HepG2 (cell line): ENCODE measurements at regions not wholly inside any gene's neighbourhood (a gene's known extent, or its start where the extent isn't known, plus 50 kb on each side); places are given as distances from the start of the nearest gene placed in this dataset.

Experiments used
- ATAC-seq: fragments of 200-7000 bp; cut with Tn5 transposase; 3 replicates; pipeline ENCODE4 v1.9.1; 2020; ENCODE audit warnings: mild to moderate bottlenecking, moderate library complexity
- BruUV-seq: library from RNA; stranded (reverse); fragments of 400-500 nt; replicated peaks from 2 replicates; lab custom pipeline; 2021; lab: Mats Ljungman, UMichigan
- CTCF ChIA-PET: fragments of 300-600 bp; formaldehyde crosslinking; extraction: SDS; loops from one replicate; lab custom pipeline; 2021; ENCODE audit warnings: low total read pairs, inconsistent platforms, low intra/inter-chr PET ratio; lab: Yijun Ruan, JAX
- POLR2A ChIA-PET: fragments of 350-600 bp; sonication (Branson Sonifier 250); formaldehyde crosslinking; loops from one replicate; lab custom pipeline; 2020; ENCODE audit warnings: antibody characterized with exemption, inconsistent platforms; lab: Yijun Ruan, JAX
- DNase-seq: peaks from one replicate; pipeline ENCODE4 v3.0.0-alpha.2; 2015; ENCODE audit warnings: low spot score
- FAIRE-seq: peaks from 3 replicates; lab custom pipeline; 2011; peaks lifted over from hg19 to GRCh38; lab: Jason Lieb, UNC
- H2AFZ ChIP-seq: one replicate; pipeline ENCODE4 v1.6.1; 2011; ENCODE audit warnings: low read length, inconsistent platforms
- H3K27ac ChIP-seq: fragments of 300-600 bp; 3 replicates; pipeline ENCODE4 v1.8.0; 2011; ENCODE audit warnings: mixed run types, mild to moderate bottlenecking, mixed read lengths, low read length, inconsistent platforms; ENCODE audit not compliant: insufficient read depth; ENCODE audit errors: extremely low read length
- H3K27me3 ChIP-seq, 2 experiments: fragments of 200-600 bp in 1 of 2; 2 replicates in 1 of 2; 3 replicates in 1 of 2; pipeline versions ENCODE4 v1.6.0 to v1.8.0; 2011; ENCODE audit warnings: low read length in 2 of 2, mild to moderate bottlenecking in 2 of 2, moderate library complexity in 2 of 2, inconsistent platforms in 1 of 2; ENCODE audit not compliant: insufficient read depth in 2 of 2, control insufficient read depth in 1 of 2
- H3K36me3 ChIP-seq, 2 experiments: fragments of 200-600 bp in 1 of 2; replicated peaks in 1 of 2; 2 replicates in 1 of 2; 3 replicates in 1 of 2; pipeline versions ENCODE4 v1.5.1 to v1.8.0; 2011; ENCODE audit warnings: low read length in 2 of 2, inconsistent platforms in 1 of 2; ENCODE audit not compliant: insufficient read depth in 2 of 2, control insufficient read depth in 1 of 2
- H3K4me1 ChIP-seq: 2 replicates; pipeline ENCODE4 v1.5.1; 2012; ENCODE audit warnings: low read length, inconsistent platforms; ENCODE audit not compliant: insufficient read depth
- H3K4me2 ChIP-seq: 2 replicates; pipeline ENCODE4 v1.6.0; 2011; ENCODE audit warnings: low read depth, low read length, inconsistent platforms
- H3K4me3 ChIP-seq, 3 experiments: fragments of 200-600 bp in 1 of 3; sonication (generic), shearing (Covaris generic) in 1 of 3; replicated peaks in 1 of 3; 2 replicates each; pipeline ENCODE4 v1.5.1; 2011 to 2016; ENCODE audit warnings: low read length in 3 of 3, inconsistent platforms in 2 of 3, low read depth in 2 of 3, mild to moderate bottlenecking in 2 of 3, control low read depth in 1 of 3, mixed read lengths in 1 of 3; ENCODE audit not compliant: insufficient read depth in 1 of 3
- H3K79me2 ChIP-seq: one replicate; pipeline ENCODE4 v1.6.1; 2011; ENCODE audit warnings: low read length, inconsistent platforms; ENCODE audit not compliant: insufficient read depth
- H3K9ac ChIP-seq: 2 replicates; pipeline ENCODE4 v1.6.0; 2011; ENCODE audit warnings: mild to moderate bottlenecking, low read depth, low read length, inconsistent platforms; ENCODE audit not compliant: insufficient read depth
- H3K9me3 ChIP-seq: 2 replicates; pipeline ENCODE4 v1.5.1; 2012; ENCODE audit warnings: mild to moderate bottlenecking, low read length
- H4K20me1 ChIP-seq: 2 replicates; pipeline ENCODE4 v1.6.0; 2011; ENCODE audit warnings: inconsistent platforms, mild to moderate bottlenecking, low read length, moderate library complexity; ENCODE audit not compliant: insufficient read depth
- IKZF4 ChIP-seq: sonication (generic); formaldehyde crosslinking; IDR thresholded peaks from 2 replicates; pipeline ENCODE4 v1.5.1; 2020; ENCODE audit warnings: borderline replicate concordance, mild to moderate bottlenecking, low read depth, missing genetic modification reagents; ENCODE audit errors: not compliant biosample characterization
- NFE2L2 ChIP-seq: fragments of 150-350 bp; IDR thresholded peaks from 2 replicates; pipeline ENCODE4 v1.6.1; 2014; ENCODE audit warnings: low read length
- ZBTB3 ChIP-seq: sonication (generic); formaldehyde crosslinking; IDR thresholded peaks from 2 replicates; pipeline ENCODE4 v1.4.0; 2020; ENCODE audit warnings: low read depth, mild to moderate bottlenecking, moderate library complexity, missing genetic modification reagents, borderline replicate concordance
- ZBTB42 ChIP-seq: sonication (generic); formaldehyde crosslinking; IDR thresholded peaks from 2 replicates; pipeline ENCODE4 v1.5.0; 2020; ENCODE audit warnings: mild to moderate bottlenecking, missing genetic modification reagents
- ZFP41 ChIP-seq: sonication (generic); formaldehyde crosslinking; IDR thresholded peaks from 2 replicates; pipeline ENCODE4 v1.4.0; 2020; ENCODE audit warnings: mild to moderate bottlenecking, missing genetic modification reagents, borderline replicate concordance
- ZNF121 ChIP-seq: sonication (generic); formaldehyde crosslinking; IDR thresholded peaks from 2 replicates; pipeline ENCODE4 v1.5.0; 2020; ENCODE audit warnings: mild to moderate bottlenecking, missing genetic modification reagents
- ZNF264 ChIP-seq: sonication (generic); formaldehyde crosslinking; IDR thresholded peaks from 2 replicates; pipeline ENCODE4 v1.4.0; 2020; ENCODE audit warnings: missing genetic modification reagents
- ZNF577 ChIP-seq: sonication (generic); formaldehyde crosslinking; IDR thresholded peaks from 2 replicates; pipeline ENCODE4 v1.4.0; 2020; ENCODE audit warnings: mild to moderate bottlenecking, low read depth, missing genetic modification reagents, borderline replicate concordance
- ZNF644 ChIP-seq: IDR thresholded peaks from 2 replicates; pipeline ENCODE4 v1.6.1; 2016; ENCODE audit warnings: low read depth
- ZNF839 ChIP-seq: sonication (generic); formaldehyde crosslinking; IDR thresholded peaks from 2 replicates; pipeline ENCODE4 v1.4.0; 2020; ENCODE audit warnings: missing genetic modification reagents, mild to moderate bottlenecking, borderline replicate concordance
- in situ Hi-C: cut with HindIII; loops from 2 replicates; pipeline ENCODE4 v1.10.0; 2017; ENCODE audit warnings: low pct_unique_long_range_greater_than_20kb; ENCODE audit not compliant: extremely low pct_ligation_motif_present
- intact Hi-C: fragments of 100-400 bp; cut with micrococcal nuclease; formaldehyde crosslinking; loops from one replicate; pipeline ENCODE4 v1.10.0; 2022; ENCODE audit not compliant: unreplicated experiment
- TF ChIP-seq, protein P1 (sequence below): sonication (generic); formaldehyde crosslinking; IDR thresholded peaks from 2 replicates; pipeline ENCODE4 v1.8.1; 2023; ENCODE audit warnings: mild to moderate bottlenecking, missing genetic modification reagents, borderline replicate concordance
- TF ChIP-seq, protein P2 (sequence below): sonication (generic); formaldehyde crosslinking; IDR thresholded peaks from 2 replicates; pipeline ENCODE4 v1.5.1; 2020; ENCODE audit warnings: missing genetic modification reagents, mild to moderate bottlenecking, borderline replicate concordance
- TF ChIP-seq, protein P3 (sequence below): IDR thresholded peaks from 2 replicates; pipeline ENCODE4 v1.6.1; 2016; ENCODE audit warnings: control low read depth
- TF ChIP-seq, protein P4 (sequence below): sonication (generic); formaldehyde crosslinking; IDR thresholded peaks from 2 replicates; pipeline ENCODE4 v1.4.0; 2020; ENCODE audit warnings: missing genetic modification reagents, mild to moderate bottlenecking, borderline replicate concordance

DNA sequence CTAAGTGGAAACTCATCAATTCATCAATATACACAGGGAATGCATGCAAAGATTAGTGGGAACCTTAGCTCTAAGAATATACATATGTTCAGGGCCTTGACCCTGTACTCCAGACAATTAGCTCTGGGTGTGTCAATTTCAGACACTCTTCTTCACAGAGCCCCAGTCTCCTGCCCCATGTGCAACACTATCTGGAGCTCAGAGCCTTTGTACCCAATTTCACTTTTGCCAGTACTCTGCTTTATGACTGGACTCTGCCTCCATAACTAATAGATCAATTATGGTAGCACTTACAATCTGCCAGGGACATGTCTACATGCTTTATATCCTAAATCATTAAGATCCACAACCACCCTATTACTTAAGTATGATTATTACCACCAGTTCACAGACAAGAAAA, 152.5 kb upstream of the PLEKHG7 start (continued):
- TF ChIP-seq ZBTB3 (CRISPR knock-in tag), result no peak
- TF ChIP-seq ZBTB42 (CRISPR knock-in tag), result no peak
- TF ChIP-seq ZNF121 (CRISPR knock-in tag), result no peak
- TF ChIP-seq, protein P1, sequence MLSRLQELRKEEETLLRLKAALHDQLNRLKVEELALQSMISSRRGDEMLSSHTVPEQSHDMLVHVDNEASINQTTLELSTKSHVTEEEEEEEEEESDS (CRISPR knock-in tag), result no peak
- TF ChIP-seq ZNF839, result no peak
- TF ChIP-seq, protein P2, sequence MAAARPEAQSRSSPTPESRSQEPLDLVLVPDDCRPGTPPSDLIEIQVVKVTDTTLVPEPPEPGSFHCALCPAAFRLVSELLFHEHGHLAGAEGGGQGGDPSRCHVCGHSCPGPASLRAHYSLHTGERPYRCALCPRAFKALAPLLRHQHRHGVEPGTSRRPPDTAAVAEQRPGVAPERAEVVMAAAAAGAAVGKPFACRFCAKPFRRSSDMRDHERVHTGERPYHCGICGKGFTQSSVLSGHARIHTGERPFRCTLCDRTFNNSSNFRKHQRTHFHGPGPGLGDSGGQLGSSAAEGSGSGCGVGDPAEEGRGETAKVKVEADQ (CRISPR knock-in tag), result no peak
- no peak for TF ChIP-seq ZFP41 (CRISPR knock-in tag)
- TF ChIP-seq, protein P3, sequence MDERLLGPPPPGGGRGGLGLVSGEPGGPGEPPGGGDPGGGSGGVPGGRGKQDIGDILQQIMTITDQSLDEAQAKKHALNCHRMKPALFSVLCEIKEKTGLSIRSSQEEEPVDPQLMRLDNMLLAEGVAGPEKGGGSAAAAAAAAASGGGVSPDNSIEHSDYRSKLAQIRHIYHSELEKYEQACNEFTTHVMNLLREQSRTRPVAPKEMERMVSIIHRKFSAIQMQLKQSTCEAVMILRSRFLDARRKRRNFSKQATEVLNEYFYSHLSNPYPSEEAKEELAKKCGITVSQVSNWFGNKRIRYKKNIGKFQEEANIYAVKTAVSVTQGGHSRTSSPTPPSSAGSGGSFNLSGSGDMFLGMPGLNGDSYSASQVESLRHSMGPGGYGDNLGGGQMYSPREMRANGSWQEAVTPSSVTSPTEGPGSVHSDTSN (CRISPR knock-in tag), result no peak

DNA sequence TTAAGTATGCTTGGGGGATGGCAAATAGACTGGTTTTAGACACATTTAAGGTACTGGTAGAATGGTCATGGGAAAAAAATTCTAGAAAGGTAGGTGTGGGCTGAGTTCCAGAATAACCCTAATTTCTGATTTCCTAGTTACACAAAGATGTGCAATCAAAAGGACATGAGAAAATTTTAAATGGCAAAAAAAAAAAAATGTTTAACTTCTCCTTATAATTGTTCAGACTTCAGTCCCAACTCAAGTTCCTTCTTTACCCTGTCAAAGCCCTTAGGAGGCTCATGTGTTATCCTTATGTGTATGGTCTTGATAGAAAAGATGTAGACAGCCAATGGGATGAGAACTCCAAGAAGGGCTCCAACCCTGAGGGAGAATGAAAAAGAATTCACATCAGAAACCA, 153.3 kb upstream of the PLEKHG7 start:
- no peaks in the 10 kb centered on the region for H3K27me3 ChIP-seq
- H2AFZ ChIP-seq, result no peak overlapping the region
- H3K9me3 ChIP-seq, result no peaks in the 10 kb centered on the region
- in situ Hi-C loops (no loop called here), intact Hi-C loops (no loop called here)
- TF ChIP-seq NFE2L2 (no peak), ZNF644 (CRISPR knock-in tag) (no peak), IKZF4 (CRISPR knock-in tag) (no peak), ZNF577 (CRISPR knock-in tag) (no peak), ZNF264 (no peak)
- TF ChIP-seq, protein P4, sequence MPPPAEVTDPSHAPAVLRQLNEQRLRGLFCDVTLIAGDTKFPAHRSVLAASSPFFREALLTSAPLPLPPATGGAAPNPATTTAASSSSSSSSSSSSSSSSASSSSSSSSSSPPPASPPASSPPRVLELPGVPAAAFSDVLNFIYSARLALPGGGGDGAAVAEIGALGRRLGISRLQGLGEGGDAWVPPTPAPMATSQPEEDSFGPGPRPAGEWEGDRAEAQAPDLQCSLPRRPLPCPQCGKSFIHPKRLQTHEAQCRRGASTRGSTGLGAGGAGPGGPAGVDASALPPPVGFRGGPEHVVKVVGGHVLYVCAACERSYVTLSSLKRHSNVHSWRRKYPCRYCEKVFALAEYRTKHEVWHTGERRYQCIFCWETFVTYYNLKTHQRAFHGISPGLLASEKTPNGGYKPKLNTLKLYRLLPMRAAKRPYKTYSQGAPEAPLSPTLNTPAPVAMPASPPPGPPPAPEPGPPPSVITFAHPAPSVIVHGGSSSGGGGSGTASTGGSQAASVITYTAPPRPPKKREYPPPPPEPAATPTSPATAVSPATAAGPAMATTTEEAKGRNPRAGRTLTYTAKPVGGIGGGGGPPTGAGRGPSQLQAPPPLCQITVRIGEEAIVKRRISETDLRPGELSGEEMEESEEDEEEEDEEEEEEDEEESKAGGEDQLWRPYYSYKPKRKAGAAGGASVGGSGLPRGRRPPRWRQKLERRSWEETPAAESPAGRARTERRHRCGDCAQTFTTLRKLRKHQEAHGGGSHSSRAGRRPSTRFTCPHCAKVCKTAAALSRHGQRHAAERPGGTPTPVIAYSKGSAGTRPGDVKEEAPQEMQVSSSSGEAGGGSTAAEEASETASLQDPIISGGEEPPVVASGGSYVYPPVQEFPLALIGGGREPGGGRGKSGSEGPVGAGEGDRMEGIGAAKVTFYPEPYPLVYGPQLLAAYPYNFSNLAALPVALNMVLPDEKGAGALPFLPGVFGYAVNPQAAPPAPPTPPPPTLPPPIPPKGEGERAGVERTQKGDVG (CRISPR knock-in tag), result no peak
- no peaks in the 10 kb centered on the region for H3K79me2 ChIP-seq
- ATAC-seq (no peak), FAIRE-seq (no peak), DNase-seq (no peak)
- H3K27ac ChIP-seq, result no peak overlapping the region
- no TSS peak for BruUV-seq
- H3K36me3 ChIP-seq, result no peaks in the 10 kb centered on the region
- no peak overlapping the region for H3K4me2 ChIP-seq
- ChIA-PET POLR2A (no interaction called here), CTCF (no interaction called here)
- H4K20me1 ChIP-seq, result no peaks in the 10 kb centered on the region
- no peak overlapping the region for H3K4me3 ChIP-seq
- peaks cover 24% of the 10 kb centered on the region for H3K4me1 ChIP-seq
- no peak overlapping the region for H3K9ac ChIP-seq
